GM23338 (cell line): ENCODE measurements at regions not wholly inside any gene's neighbourhood (a gene's known extent, or its start where the extent isn't known, plus 50 kb on each side); places are given as distances from the start of the nearest gene placed in this dataset.

Experiments used
- CREB1 ChIP-seq: fragments of 250-450 bp; sonication (Bioruptor Pico); IDR thresholded peaks from 2 replicates; pipeline ENCODE4 v1.5.0; 2020; ENCODE audit warnings: low read depth, mild to moderate bottlenecking, moderate library complexity
- CTCF ChIP-seq, 2 experiments: fragments of 200-600 bp in 1 of 2; sonication (generic) in 1 of 2; conservative IDR thresholded peaks; 2 replicates each; pipeline versions ENCODE4 v1.5.1 to v1.6.1; 2016 to 2017; ENCODE audit warnings: antibody characterized with exemption in 2 of 2, low read depth in 2 of 2, mild to moderate bottlenecking in 2 of 2, moderate library complexity in 1 of 2
- EZH2 ChIP-seq: fragments of 200-600 bp; sonication (generic); IDR thresholded peaks from one replicate; pipeline ENCODE4 v1.8.0; 2017; ENCODE audit warnings: antibody characterized with exemption, mild to moderate bottlenecking, low read depth; ENCODE audit not compliant: unreplicated experiment
- EZH2phosphoT487 ChIP-seq: fragments of 200-600 bp; sonication (generic); IDR thresholded peaks from one replicate; pipeline ENCODE4 v1.8.1; 2018; ENCODE audit warnings: antibody characterized with exemption; ENCODE audit not compliant: unreplicated experiment
- JUNB ChIP-seq: IDR thresholded peaks from one replicate; pipeline ENCODE4 v1.6.1; 2016; ENCODE audit warnings: antibody characterized with exemption; ENCODE audit not compliant: unreplicated experiment
- NANOG ChIP-seq: IDR thresholded peaks from 2 replicates; pipeline ENCODE4 v1.6.1; 2016; ENCODE audit warnings: antibody characterized with exemption, borderline replicate concordance
- POLR2AphosphoS5 ChIP-seq: IDR thresholded peaks from 2 replicates; pipeline ENCODE4 v1.6.1; 2016; ENCODE audit warnings: antibody characterized with exemption, low read depth
- REST ChIP-seq: IDR thresholded peaks from one replicate; pipeline ENCODE4 v1.6.1; 2018; ENCODE audit warnings: antibody characterized with exemption; ENCODE audit not compliant: unreplicated experiment
- STAT1 ChIP-seq: IDR thresholded peaks from one replicate; pipeline ENCODE4 v1.6.1; 2016; ENCODE audit warnings: antibody characterized with exemption; ENCODE audit not compliant: unreplicated experiment
- ZNF114 ChIP-seq: fragments of 250-450 bp; sonication (Bioruptor Pico); IDR thresholded peaks from 2 replicates; pipeline ENCODE4 v1.5.0; 2020; ENCODE audit warnings: mild to moderate bottlenecking, moderate library complexity
- ZNF331 ChIP-seq: fragments of 250-450 bp; sonication (Bioruptor Pico); IDR thresholded peaks from 2 replicates; pipeline ENCODE4 v1.5.0; 2020; ENCODE audit warnings: low read depth, mild to moderate bottlenecking, moderate library complexity
- ZNF462 ChIP-seq: fragments of 250-450 bp; sonication (Bioruptor Pico); IDR thresholded peaks from 2 replicates; pipeline ENCODE4 v1.5.0; 2020; ENCODE audit warnings: mild to moderate bottlenecking, moderate library complexity

GRCh38 chr5:105145152-105145551, 1582.6 kb upstream of the NUDT12 start:
- TF ChIP-seq POLR2AphosphoS5 = no peak
- TF ChIP-seq STAT1 = no peak
- no peak for TF ChIP-seq CTCF (conservative IDR thresholded peaks at IDR 0.05; ENCODE audit: low read depth in 2 of 2)
- no peak for TF ChIP-seq EZH2
- no peak for TF ChIP-seq NANOG
- TF ChIP-seq EZH2phosphoT487 = no peak
- TF ChIP-seq REST = no peak
- TF ChIP-seq CREB1 (CRISPR knock-in tag) = no peak
- TF ChIP-seq ZNF114 (CRISPR knock-in tag) = no peak
- no peak for TF ChIP-seq JUNB
- TF ChIP-seq ZNF331 (CRISPR knock-in tag) = no peak
- no peak for TF ChIP-seq ZNF462
